Parathyroid adenoma (tissue), 2 donors: ENCODE measurements at regions not wholly inside any gene's neighbourhood (a gene's known extent, or its start where the extent isn't known, plus 50 kb on each side); places are given as distances from the start of the nearest gene placed in this dataset.

Experiments used
- H2AFZ ChIP-seq: fragments of 300-600 bp; sonication (generic); one replicate; pipeline ENCODE4 v1.7.0; 2017; ENCODE audit warnings: antibody characterized with exemption, mild to moderate bottlenecking
- H3K27ac ChIP-seq: fragments of 300-600 bp; sonication (generic); one replicate; pipeline ENCODE4 v1.7.0; 2017
- H3K27me3 ChIP-seq: fragments of 300-600 bp; sonication (generic); one replicate; pipeline ENCODE4 v1.7.0; 2017; ENCODE audit warnings: low read length; ENCODE audit not compliant: control insufficient read depth, insufficient read depth
- H3K36me3 ChIP-seq: fragments of 300-600 bp; sonication (generic); one replicate; pipeline ENCODE4 v1.7.0; 2017; ENCODE audit warnings: low read length; ENCODE audit not compliant: control insufficient read depth, insufficient read depth
- H3K4me1 ChIP-seq: fragments of 300-600 bp; sonication (generic); one replicate; pipeline ENCODE4 v1.7.0; 2017; ENCODE audit warnings: control low read depth
- H3K4me2 ChIP-seq: fragments of 300-600 bp; sonication (generic); one replicate; pipeline ENCODE4 v1.7.0; 2017; ENCODE audit warnings: low read length
- H3K4me3 ChIP-seq: fragments of 300-600 bp; sonication (generic); one replicate; pipeline ENCODE4 v1.7.0; 2017; ENCODE audit warnings: low read depth, low read length
- H3K79me2 ChIP-seq: fragments of 300-600 bp; sonication (generic); one replicate; pipeline ENCODE4 v1.7.0; 2017; ENCODE audit warnings: control low read depth
- H3K9ac ChIP-seq: fragments of 300-600 bp; sonication (generic); one replicate; pipeline ENCODE4 v1.7.0; 2017; ENCODE audit warnings: mild to moderate bottlenecking
- H3K9me3 ChIP-seq: fragments of 300-600 bp; sonication (generic); one replicate; pipeline ENCODE4 v1.7.0; 2017; ENCODE audit warnings: low read length; ENCODE audit not compliant: control insufficient read depth
- CTCF ChIP-seq: fragments of 300-600 bp; sonication (generic); IDR thresholded peaks from one replicate; pipeline ENCODE4 v1.7.0; 2017; ENCODE audit warnings: antibody characterized with exemption, mild to moderate bottlenecking
- donor health status: primary hyperparathyroidism.

- no peaks in the 10 kb centered on the region for H3K9me3 ChIP-seq
- TF ChIP-seq CTCF, result no peak
- no peak overlapping the region for H3K27ac ChIP-seq
- no peaks in the 10 kb centered on the region for H3K4me1 ChIP-seq
- no peak overlapping the region for H3K4me3 ChIP-seq
- no peaks in the 10 kb centered on the region for H3K36me3 ChIP-seq
- H2AFZ ChIP-seq, result no peak overlapping the region
- H3K4me2 ChIP-seq, result no peak overlapping the region
- no peaks in the 10 kb centered on the region for H3K27me3 ChIP-seq
- H3K79me2 ChIP-seq, result no peaks in the 10 kb centered on the region
- no peak overlapping the region for H3K9ac ChIP-seq
Measured at GRCh38 chr5:85716344-85717202, 901.2 kb upstream of the COX7C start.

GRCh38 chr5:85717203-85717563 lies 900.6 kb upstream of the COX7C start:
- Histone ChIP-seq H2AFZ (no peak overlapping the region), H3K9me3 (no peaks in the 10 kb centered on the region), H3K4me2 (no peak overlapping the region), H3K27me3 (no peaks in the 10 kb centered on the region), H3K9ac (no peak overlapping the region), H3K27ac (no peak overlapping the region), H3K79me2 (no peaks in the 10 kb centered on the region), H3K4me3 (no peak overlapping the region), H3K4me1 (no peaks in the 10 kb centered on the region), H3K36me3 (no peaks in the 10 kb centered on the region)
- no peak for TF ChIP-seq CTCF

GRCh38 chr5:85732185-85732584 lies 885.6 kb upstream of the COX7C start:
- Histone ChIP-seq H3K27me3 (no peaks in the 10 kb centered on the region), H3K36me3 (no peaks in the 10 kb centered on the region), H2AFZ (no peak overlapping the region), H3K4me2 (no peak overlapping the region), H3K4me1 (no peaks in the 10 kb centered on the region), H3K79me2 (no peaks in the 10 kb centered on the region), H3K9ac (no peak overlapping the region), H3K4me3 (no peak overlapping the region), H3K27ac (no peak overlapping the region), H3K9me3 (no peaks in the 10 kb centered on the region)
- TF ChIP-seq CTCF, result no peak

GRCh38 chr5:85741972-85742371 lies 875.8 kb upstream of the COX7C start:
- no peak overlapping the region for H2AFZ ChIP-seq
- H3K79me2 ChIP-seq, result no peaks in the 10 kb centered on the region
- no peak overlapping the region for H3K27ac ChIP-seq
- H3K27me3 ChIP-seq, result no peaks in the 10 kb centered on the region
- no peaks in the 10 kb centered on the region for H3K4me1 ChIP-seq
- no peaks in the 10 kb centered on the region for H3K9me3 ChIP-seq
- H3K36me3 ChIP-seq, result no peaks in the 10 kb centered on the region
- no peak for TF ChIP-seq CTCF
- no peak overlapping the region for H3K9ac ChIP-seq
- H3K4me2 ChIP-seq, result no peak overlapping the region
- no peak overlapping the region for H3K4me3 ChIP-seq

- no peaks in the 10 kb centered on the region for H3K27me3 ChIP-seq
- no peak for TF ChIP-seq CTCF
Measured at GRCh38 chr5:85760519-85760918, 857.2 kb upstream of the COX7C start.

More at GRCh38 chr5:85760519-85760918, 857.2 kb upstream of the COX7C start:
- no peaks in the 10 kb centered on the region for H3K79me2 ChIP-seq
- no peak overlapping the region for H3K9ac ChIP-seq
- no peaks in the 10 kb centered on the region for H3K36me3 ChIP-seq
- H3K27ac ChIP-seq, result no peak overlapping the region
- no peaks in the 10 kb centered on the region for H3K9me3 ChIP-seq
- no peak overlapping the region for H3K4me3 ChIP-seq
- H3K4me1 ChIP-seq, result no peaks in the 10 kb centered on the region
- H3K4me2 ChIP-seq, result no peak overlapping the region
- H2AFZ ChIP-seq, result no peak overlapping the region
